Loucy (cell line): ENCODE measurements at regions not wholly inside any gene's neighbourhood (a gene's known extent, or its start where the extent isn't known, plus 50 kb on each side); places are given as distances from the start of the nearest gene placed in this dataset.

Experiments used
- H2AFZ ChIP-seq: fragments of 200-600 bp; sonication (generic); 2 replicates; pipeline ENCODE4 v1.6.0; 2016; ENCODE audit warnings: antibody characterized with exemption, mild to moderate bottlenecking, low read length, moderate library complexity
- H3F3A ChIP-seq: fragments of 200-600 bp; 2 replicates; pipeline ENCODE4 v1.6.0; 2016; ENCODE audit warnings: antibody characterized with exemption, low read depth, mild to moderate bottlenecking
- H3K27me3 ChIP-seq: fragments of 200-600 bp; sonication (generic); 2 replicates; pipeline ENCODE4 v1.6.1; 2014; ENCODE audit warnings: low read length, mild to moderate bottlenecking; ENCODE audit not compliant: insufficient read depth, poor library complexity, severe bottlenecking
- H3K36me3 ChIP-seq: fragments of 200-600 bp; sonication (generic); 2 replicates; pipeline ENCODE4 v1.6.1; 2016; ENCODE audit warnings: low read length; ENCODE audit not compliant: insufficient read depth
- H3K4me1 ChIP-seq: fragments of 200-600 bp; sonication (generic); 2 replicates; pipeline ENCODE4 v1.5.1; 2014; ENCODE audit warnings: low read length, mild to moderate bottlenecking; ENCODE audit not compliant: insufficient read depth, poor library complexity, severe bottlenecking
- H3K4me2 ChIP-seq: fragments of 200-600 bp; sonication (generic); 2 replicates; pipeline ENCODE4 v1.6.0; 2014; ENCODE audit warnings: antibody characterized with exemption, low read length, low read depth, mild to moderate bottlenecking; ENCODE audit not compliant: poor library complexity, severe bottlenecking
- H3K4me3 ChIP-seq: fragments of 200-600 bp; sonication (generic); 2 replicates; pipeline ENCODE4 v1.5.1; 2014; ENCODE audit warnings: low read length, mild to moderate bottlenecking, mixed read lengths; ENCODE audit not compliant: poor library complexity, severe bottlenecking
- H3K79me2 ChIP-seq: fragments of 200-600 bp; sonication (generic); 2 replicates; pipeline ENCODE4 v1.6.1; 2014; ENCODE audit warnings: low read length; ENCODE audit not compliant: insufficient read depth
- H3K9ac ChIP-seq: fragments of 200-600 bp; sonication (generic); 2 replicates; pipeline ENCODE4 v1.6.0; 2014; ENCODE audit warnings: mild to moderate bottlenecking, low read depth, low read length, moderate library complexity; ENCODE audit not compliant: poor library complexity, severe bottlenecking
- H3K9me2 ChIP-seq: fragments of 200-600 bp; sonication (generic); replicated peaks from 2 replicates; pipeline ENCODE4 v1.6.1; 2016; ENCODE audit warnings: low read depth, low read length, mixed read lengths
- H3K9me3 ChIP-seq: fragments of 200-600 bp; sonication (generic); 2 replicates; pipeline ENCODE4 v1.6.1; 2014; ENCODE audit warnings: mild to moderate bottlenecking, antibody characterized with exemption, low read length, low read depth; ENCODE audit not compliant: insufficient read depth
- H4K20me1 ChIP-seq: fragments of 200-600 bp; sonication (generic); 2 replicates; pipeline ENCODE4 v1.6.0; 2014; ENCODE audit warnings: antibody characterized with exemption, low read length, mild to moderate bottlenecking; ENCODE audit not compliant: insufficient read depth, poor library complexity, severe bottlenecking
- CTCF ChIP-seq: fragments of 200-600 bp; sonication (generic); conservative IDR thresholded peaks from 2 replicates; pipeline ENCODE4 v1.5.1; 2014; ENCODE audit warnings: mild to moderate bottlenecking, antibody characterized with exemption, low read length
- EZH2phosphoT487 ChIP-seq: fragments of 200-600 bp; IDR thresholded peaks from 2 replicates; pipeline ENCODE4 v1.6.1; 2018; ENCODE audit warnings: antibody characterized with exemption, mild to moderate bottlenecking, moderate library complexity, borderline replicate concordance

- TF ChIP-seq EZH2phosphoT487 (no peak), CTCF (no peak)
- Histone ChIP-seq H3F3A (no peaks in the 10 kb centered on the region), H3K9me2 (no peaks in the 10 kb centered on the region), H3K36me3 (no peaks in the 10 kb centered on the region), H3K9ac (no peak overlapping the region), H4K20me1 (no peaks in the 10 kb centered on the region), H3K27me3 (no peaks in the 10 kb centered on the region), H3K4me2 (no peak overlapping the region), H2AFZ (no peak overlapping the region), H3K9me3 (no peaks in the 10 kb centered on the region), H3K4me3 (no peak overlapping the region), H3K4me1 (peaks cover 14% of the 10 kb centered on the region), H3K79me2 (no peaks in the 10 kb centered on the region)
These were observed 129.6 kb downstream of the RPS29 start for GRCh38 chr14:49456589-49456988.

- Histone ChIP-seq H3K4me1 (no peaks in the 10 kb centered on the region), H3K9ac (no peak overlapping the region), H2AFZ (no peak overlapping the region), H3K4me2 (no peak overlapping the region), H3F3A (no peaks in the 10 kb centered on the region), H3K27me3 (no peaks in the 10 kb centered on the region), H3K79me2 (no peaks in the 10 kb centered on the region), H3K9me2 (no peaks in the 10 kb centered on the region), H3K36me3 (no peaks in the 10 kb centered on the region), H3K4me3 (no peak overlapping the region), H4K20me1 (no peaks in the 10 kb centered on the region), H3K9me3 (no peaks in the 10 kb centered on the region)
- TF ChIP-seq CTCF (no peak), EZH2phosphoT487 (no peak)
These were observed 134.2 kb downstream of the RPS29 start for GRCh38 chr14:49451938-49452337.

GRCh38 chr14:49449749-49450148 is 136.4 kb downstream of the RPS29 start:
- no peaks in the 10 kb centered on the region for H3F3A ChIP-seq
- no peak overlapping the region for H3K4me2 ChIP-seq
- H3K27me3 ChIP-seq = no peaks in the 10 kb centered on the region
- no peaks in the 10 kb centered on the region for H3K79me2 ChIP-seq
- H4K20me1 ChIP-seq = no peaks in the 10 kb centered on the region
- no peaks in the 10 kb centered on the region for H3K9me2 ChIP-seq
- H3K9me3 ChIP-seq = no peaks in the 10 kb centered on the region
- H2AFZ ChIP-seq = no peak overlapping the region
- H3K4me1 ChIP-seq = no peaks in the 10 kb centered on the region
- H3K9ac ChIP-seq = no peak overlapping the region
- no peak for TF ChIP-seq CTCF
- no peak for TF ChIP-seq EZH2phosphoT487
- H3K36me3 ChIP-seq = no peaks in the 10 kb centered on the region
- H3K4me3 ChIP-seq = no peak overlapping the region
